Uterus (tissue), 2 donors: ENCODE measurements at regions not wholly inside any gene's neighbourhood (a gene's known extent, or its start where the extent isn't known, plus 50 kb on each side); places are given as distances from the start of the nearest gene placed in this dataset.

ENCODE experiments used
- POLR2A ChIP-seq, 2 donors: fragments of 450-650 bp; IDR thresholded peaks; one replicate each; pipeline ENCODE4 v1.6.1; 2016; ENCODE audit warnings: antibody characterized with exemption in 2 of 2, mild to moderate bottlenecking in 1 of 2, moderate library complexity in 1 of 2
- TF ChIP-seq, protein P1 (sequence below), 4 experiments: fragments of 200-600 bp in 2 of 4; fragments of 450-650 bp in 2 of 4; sonication (generic) in 2 of 4; IDR thresholded peaks; one replicate each; pipeline ENCODE4 v1.5.1; 2016 to 2019; ENCODE audit warnings: antibody characterized with exemption in 4 of 4, mild to moderate bottlenecking in 2 of 4, moderate library complexity in 1 of 4

DNA sequence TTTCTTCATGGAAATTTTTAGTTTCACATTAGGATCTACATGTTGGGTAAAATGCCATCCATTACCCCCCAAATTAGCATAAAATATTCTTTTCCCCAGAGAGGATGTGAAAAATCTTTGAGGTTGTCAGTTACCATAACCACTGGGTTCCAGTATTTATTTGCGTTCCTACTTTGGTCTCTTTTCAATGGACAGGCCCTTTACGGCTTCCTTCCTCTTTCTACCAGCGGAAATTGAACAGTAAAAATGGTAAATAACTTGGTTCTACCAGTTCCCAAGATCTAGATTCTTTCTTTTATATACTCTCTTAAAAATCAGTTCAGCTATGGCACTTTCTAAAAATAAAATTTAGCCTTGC lies 169.2 kb upstream of the APCDD1 start:
- TF ChIP-seq, protein P1, sequence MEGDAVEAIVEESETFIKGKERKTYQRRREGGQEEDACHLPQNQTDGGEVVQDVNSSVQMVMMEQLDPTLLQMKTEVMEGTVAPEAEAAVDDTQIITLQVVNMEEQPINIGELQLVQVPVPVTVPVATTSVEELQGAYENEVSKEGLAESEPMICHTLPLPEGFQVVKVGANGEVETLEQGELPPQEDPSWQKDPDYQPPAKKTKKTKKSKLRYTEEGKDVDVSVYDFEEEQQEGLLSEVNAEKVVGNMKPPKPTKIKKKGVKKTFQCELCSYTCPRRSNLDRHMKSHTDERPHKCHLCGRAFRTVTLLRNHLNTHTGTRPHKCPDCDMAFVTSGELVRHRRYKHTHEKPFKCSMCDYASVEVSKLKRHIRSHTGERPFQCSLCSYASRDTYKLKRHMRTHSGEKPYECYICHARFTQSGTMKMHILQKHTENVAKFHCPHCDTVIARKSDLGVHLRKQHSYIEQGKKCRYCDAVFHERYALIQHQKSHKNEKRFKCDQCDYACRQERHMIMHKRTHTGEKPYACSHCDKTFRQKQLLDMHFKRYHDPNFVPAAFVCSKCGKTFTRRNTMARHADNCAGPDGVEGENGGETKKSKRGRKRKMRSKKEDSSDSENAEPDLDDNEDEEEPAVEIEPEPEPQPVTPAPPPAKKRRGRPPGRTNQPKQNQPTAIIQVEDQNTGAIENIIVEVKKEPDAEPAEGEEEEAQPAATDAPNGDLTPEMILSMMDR (IDR thresholded peaks at IDR 0.05): no peak
- no peak for TF ChIP-seq POLR2A (IDR thresholded peaks at IDR 0.05)
